GM21528 (cell line): ENCODE measurements at regions not wholly inside any gene's neighbourhood (a gene's known extent, or its start where the extent isn't known, plus 50 kb on each side); places are given as distances from the start of the nearest gene placed in this dataset.

ENCODE experiments used
- ATAC-seq: cut with Tn5 transposase; IDR thresholded peaks from one replicate; pipeline ENCODE4 v1.9.1; 2021; ENCODE audit warnings: mild to moderate bottlenecking, moderate library complexity; ENCODE audit not compliant: unreplicated experiment, low FRiP score

- no peak for ATAC-seq
Observed at GRCh38 chr7:41878309-41879295, 175.7 kb upstream of the INHBA start.

DNA sequence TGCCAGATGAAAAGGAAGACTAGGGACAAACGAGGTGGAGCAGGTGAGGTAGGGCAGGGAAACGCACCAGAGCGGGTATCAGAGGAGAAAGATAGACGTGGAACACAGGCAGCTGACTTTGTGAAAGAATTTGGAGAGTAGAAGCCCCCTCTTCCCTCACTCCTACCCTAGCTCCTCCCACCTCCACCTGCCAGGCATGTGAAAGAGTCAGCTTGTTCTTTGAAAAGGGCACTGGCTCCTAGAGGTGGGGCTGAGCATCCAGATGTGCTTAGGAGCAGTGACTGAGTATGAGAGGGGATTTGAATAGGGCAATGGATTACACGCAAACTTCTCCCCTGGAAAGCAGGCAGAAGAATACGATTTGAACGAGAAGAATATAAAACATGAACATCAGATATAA, 174.2 kb upstream of the INHBA start:
- ATAC-seq: no peak

GRCh38 chr7:41875513-41875912, 172.6 kb upstream of the INHBA start:
- no peak for ATAC-seq

DNA sequence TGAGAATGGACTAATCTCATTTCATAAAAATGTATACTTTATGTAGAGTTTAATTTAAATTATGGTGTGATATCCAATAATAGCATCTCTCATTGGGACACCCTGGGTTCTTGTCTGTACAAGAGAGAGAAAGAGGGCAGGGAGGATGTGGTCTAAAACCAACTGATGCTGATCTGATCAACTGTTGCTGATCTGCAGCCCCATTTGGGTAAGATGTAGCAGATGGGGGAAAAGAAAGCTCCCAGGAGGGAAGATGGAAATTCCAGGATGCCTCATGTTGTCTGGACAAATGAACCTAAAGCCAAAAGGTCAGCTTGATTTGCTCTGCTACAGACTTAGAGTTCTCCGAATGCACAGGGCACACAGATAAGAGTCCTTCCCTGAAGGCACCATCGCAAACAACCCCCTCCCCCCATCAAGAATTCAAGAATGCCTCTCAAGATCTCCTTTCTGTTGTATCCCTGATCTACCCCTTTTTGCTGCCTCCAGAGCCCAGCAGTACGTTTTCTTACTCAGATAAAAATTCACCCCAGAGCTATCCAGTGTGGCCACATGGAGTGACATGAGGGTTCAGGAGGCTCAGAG, 171.4 kb upstream of the INHBA start:
- no peak for ATAC-seq

GRCh38 chr7:41873741-41874140, 170.9 kb upstream of the INHBA start:
- ATAC-seq: no peak

- ATAC-seq: no peak
Observed at GRCh38 chr7:41872966-41873365, 170.1 kb upstream of the INHBA start.

DNA sequence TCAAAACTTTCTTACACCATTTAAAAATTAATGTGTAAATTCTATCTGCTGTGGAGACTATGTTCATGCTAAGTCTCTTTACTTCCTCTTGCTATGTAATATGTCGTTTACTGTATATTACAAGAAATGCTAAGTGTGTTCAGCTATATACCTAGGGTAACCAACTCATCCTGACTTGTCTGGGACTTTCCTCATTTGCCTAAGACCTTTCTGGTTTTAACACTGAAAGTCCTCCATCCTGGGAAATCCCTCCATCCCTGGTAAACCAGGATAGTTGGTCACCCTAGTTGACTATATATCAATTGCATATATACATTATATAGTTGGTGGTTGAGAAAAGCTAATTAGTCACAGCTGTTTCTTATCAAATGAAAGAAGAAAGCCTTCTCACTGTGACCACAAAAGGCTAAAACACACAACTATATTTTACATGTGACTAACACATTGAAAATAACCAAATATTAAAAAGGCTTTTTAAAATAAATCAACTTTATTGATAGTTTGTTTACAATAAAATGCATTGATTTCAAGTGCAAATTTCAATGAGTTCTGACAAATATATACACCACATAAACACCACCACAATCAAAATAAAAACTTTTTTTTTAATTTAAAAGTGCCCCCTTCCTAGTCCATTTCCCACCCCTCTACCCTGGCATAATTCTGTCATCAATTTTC, 167.7 kb upstream of the INHBA start:
- peak; percentile 63 for ATAC-seq

DNA sequence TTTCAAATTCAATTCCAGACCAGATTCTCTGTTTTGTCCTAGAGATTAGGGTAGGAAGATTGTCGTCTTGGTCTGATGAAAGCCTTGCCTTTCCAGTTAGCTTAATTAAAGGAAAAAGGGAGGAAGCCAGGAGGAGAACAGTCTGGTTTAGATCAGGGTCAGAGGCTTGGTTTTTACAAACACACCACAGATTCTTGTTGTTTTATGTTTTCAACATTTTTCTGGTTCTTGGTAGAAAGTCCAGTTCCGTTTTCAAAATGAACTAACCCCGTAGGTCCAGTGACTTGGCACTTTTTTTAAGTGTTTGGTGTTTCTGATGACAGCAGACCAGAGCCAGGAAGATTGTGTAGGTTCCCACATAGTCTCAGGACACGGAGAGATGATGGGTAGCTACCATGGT, 167.1 kb upstream of the INHBA start:
- ATAC-seq: peak; percentile 48

GRCh38 chr7:41869596-41869995, 166.7 kb upstream of the INHBA start:
- ATAC-seq: no peak

DNA sequence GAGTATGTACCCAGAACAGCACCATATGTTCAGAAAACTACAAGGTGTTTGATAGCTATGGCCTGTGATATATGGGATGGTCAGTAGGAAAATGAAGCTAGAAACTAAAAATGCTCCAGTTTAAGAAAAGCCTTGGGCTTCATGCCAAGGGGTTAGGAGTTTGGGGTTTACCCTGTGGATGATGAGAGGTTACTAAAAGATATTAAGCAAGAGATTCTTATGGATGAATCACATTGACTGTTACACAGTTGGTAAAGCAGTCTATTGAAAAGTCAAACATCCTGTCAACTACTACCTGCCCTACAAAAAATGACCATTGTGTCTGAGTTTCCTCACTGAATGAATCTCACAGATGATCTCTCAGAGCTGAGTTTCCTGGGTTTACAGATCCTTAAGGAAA, 166.2 kb upstream of the INHBA start:
- ATAC-seq: no peak

- no peak for ATAC-seq
Observed at GRCh38 chr7:41867639-41868280, 164.9 kb upstream of the INHBA start.

GRCh38 chr7:41862261-41862660, 159.4 kb upstream of the INHBA start:
- no peak for ATAC-seq

- ATAC-seq: no peak
Observed at GRCh38 chr7:41861642-41862041, 158.8 kb upstream of the INHBA start.

DNA sequence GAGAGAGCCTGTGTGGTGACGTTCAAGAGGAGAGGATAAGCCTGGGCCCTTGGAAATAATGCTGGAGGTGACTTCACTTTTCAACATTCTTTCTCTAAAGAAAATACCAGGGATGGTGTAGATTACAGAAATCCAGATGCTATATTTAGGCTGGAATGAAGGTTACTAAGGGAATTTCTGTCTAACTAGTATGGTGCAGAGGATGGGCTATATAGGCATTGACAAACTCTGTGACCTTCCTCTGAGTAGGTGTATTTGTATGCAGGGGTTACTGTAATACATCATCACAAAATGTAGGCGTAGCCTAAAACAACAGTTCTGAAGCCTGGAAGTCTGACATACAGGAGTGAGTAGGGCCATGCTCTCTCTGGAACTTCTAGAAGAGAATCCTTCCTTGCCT, 155.3 kb upstream of the INHBA start:
- ATAC-seq: no peak

DNA sequence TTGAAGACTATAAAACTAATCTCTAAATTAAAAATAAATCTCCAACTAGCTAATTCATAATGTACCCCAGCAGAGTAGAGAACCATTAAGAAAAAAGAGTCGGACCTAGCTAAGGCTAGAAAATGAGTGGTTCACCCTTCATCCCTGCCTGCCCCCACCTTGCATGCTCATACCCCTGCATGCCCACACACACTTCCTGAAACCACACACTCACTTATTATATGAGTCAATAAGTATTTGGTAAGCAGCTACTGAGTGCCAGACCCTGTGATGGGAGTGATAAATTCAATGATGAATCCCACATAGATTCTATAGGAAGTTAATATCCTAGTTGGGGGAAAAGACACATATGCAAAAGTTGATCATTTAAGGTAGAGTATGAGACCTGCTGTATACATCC, 152.9 kb upstream of the INHBA start:
- no peak for ATAC-seq

DNA sequence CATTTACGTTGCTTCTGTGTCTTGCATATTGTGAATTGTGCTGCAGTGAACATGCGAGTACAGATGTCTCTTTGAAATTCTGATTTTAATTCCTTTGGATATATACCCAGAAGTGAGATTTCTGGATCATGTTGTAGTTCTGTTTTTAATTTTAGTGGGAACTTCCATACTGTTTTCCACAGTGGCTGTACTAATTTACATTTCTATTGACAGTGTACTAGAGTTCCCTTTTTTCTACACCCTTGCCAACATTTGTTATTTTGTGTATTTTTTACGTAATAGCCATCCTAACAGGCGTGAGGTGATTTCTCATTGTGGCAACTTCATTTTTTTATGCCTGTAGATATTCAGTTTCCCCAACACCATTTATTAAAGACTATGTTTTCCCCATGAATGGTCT, 144.7 kb upstream of the INHBA start:
- ATAC-seq: no peak

DNA sequence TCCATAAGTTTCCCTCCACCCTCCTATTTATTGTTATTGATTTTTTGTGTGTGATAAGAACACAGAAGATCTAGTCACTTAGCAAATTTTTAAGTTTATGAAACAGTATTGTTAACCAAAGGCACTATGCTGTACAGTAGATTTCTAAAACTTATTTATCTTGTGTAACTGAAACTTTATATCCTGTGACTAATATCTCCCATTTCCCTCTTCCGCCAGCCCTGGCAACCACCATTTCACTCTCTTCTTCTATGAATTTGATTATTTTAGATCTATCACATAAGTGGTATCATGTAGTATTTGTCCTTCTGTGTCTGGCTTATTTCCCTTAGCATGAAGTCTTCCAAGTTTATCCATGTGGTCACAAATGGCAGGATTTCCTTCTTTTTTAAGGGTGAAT, 144.3 kb upstream of the INHBA start:
- no peak for ATAC-seq

DNA sequence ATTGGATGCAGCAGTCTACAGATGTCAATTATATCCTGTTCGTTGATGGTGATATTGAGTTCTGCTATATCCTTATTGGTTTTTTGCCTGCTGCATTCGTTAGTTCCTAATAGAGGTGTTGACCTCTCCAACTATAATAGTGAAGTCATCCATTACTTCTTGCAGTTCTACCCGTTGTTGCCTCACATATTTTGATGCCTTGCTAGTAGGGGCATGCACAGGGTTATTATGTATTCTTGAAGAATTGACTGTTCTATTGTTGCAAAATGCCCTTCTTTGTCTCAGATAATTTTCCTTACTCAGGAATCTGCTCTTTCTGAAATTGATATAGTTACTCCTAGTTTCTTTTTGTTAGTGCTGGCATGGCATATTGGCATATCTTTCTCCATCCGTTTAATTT, 140.1 kb upstream of the INHBA start:
- no peak for ATAC-seq

- no peak for ATAC-seq
Observed at GRCh38 chr7:41837916-41838315, 135.0 kb upstream of the INHBA start.

DNA sequence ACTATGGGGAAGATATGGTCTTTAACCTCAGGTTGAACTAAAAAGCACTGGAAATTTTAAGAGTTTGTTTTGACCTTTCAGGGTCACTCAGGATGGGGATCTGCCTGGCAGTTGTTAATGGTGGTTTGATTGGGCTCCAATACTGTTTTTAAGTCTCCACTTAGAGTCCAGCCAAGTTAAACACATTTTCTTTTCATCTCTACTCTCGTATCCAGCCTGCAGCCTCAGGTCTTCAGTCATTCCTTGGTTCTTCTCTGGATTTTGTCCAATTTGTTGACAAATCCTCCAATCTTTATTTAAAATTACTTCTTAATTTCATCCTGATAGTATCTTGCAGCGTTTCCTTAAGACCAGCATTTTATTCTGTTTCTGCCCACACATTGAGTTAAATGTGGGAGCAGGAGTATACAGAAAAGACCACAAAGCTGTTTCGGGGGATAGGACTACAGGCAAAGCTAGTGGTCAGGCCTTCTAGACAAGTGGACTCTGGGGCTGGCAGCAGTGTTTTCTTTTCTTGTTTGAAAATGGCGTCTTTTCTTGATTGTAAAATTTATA, 133.2 kb upstream of the INHBA start:
- no peak for ATAC-seq
